H9 (cell line): ENCODE measurements at regions not wholly inside any gene's neighbourhood (a gene's known extent, or its start where the extent isn't known, plus 50 kb on each side); places are given as distances from the start of the nearest gene placed in this dataset.

Source experiments
- DNase-seq: peaks from one replicate; pipeline ENCODE4 v3.0.0-alpha.2; 2017
- H2AFZ ChIP-seq: one replicate; pipeline ENCODE4 v1.6.1; 2013; ENCODE audit warnings: mild to moderate bottlenecking, low read length, control low read depth, moderate library complexity
- H2AK5ac ChIP-seq: 2 replicates; pipeline ENCODE4 v1.6.1; 2013; ENCODE audit warnings: low read length, control low read depth, mixed read lengths; ENCODE audit not compliant: insufficient read length
- H2BK120ac ChIP-seq: one replicate; pipeline ENCODE4 v1.6.1; 2013; ENCODE audit warnings: low read depth, mild to moderate bottlenecking, low read length, control low read depth, inconsistent platforms; ENCODE audit not compliant: poor library complexity, severe bottlenecking
- H2BK12ac ChIP-seq: 2 replicates; pipeline ENCODE4 v1.6.1; 2013; ENCODE audit warnings: low read length, control low read depth, mixed read lengths, low read depth; ENCODE audit not compliant: insufficient read length
- H2BK15ac ChIP-seq: 2 replicates; pipeline ENCODE4 v1.6.1; 2013; ENCODE audit warnings: low read depth, low read length, control low read depth
- H2BK20ac ChIP-seq: one replicate; pipeline ENCODE4 v1.6.1; 2013; ENCODE audit warnings: low read depth, mild to moderate bottlenecking, low read length, control low read depth, inconsistent platforms; ENCODE audit not compliant: poor library complexity, severe bottlenecking
- H2BK5ac ChIP-seq: 2 replicates; pipeline ENCODE4 v1.6.1; 2013; ENCODE audit warnings: low read length, control low read depth, mixed read lengths; ENCODE audit not compliant: insufficient read length
- H3K14ac ChIP-seq: 2 replicates; pipeline ENCODE4 v1.6.1; 2013; ENCODE audit warnings: low read length, control low read depth; ENCODE audit not compliant: insufficient read depth
- H3K18ac ChIP-seq: 2 replicates; pipeline ENCODE4 v1.6.1; 2013; ENCODE audit warnings: low read depth, mild to moderate bottlenecking, mixed read lengths, low read length, control low read depth; ENCODE audit not compliant: insufficient read length
- H3K23ac ChIP-seq: 2 replicates; pipeline ENCODE4 v1.6.1; 2013; ENCODE audit warnings: low read length, control low read depth, mixed read lengths, low read depth; ENCODE audit not compliant: insufficient read length
- H3K23me2 ChIP-seq: 2 replicates; pipeline ENCODE4 v1.6.1; 2013; ENCODE audit warnings: low read depth, mild to moderate bottlenecking, mixed read lengths, low read length, control low read depth; ENCODE audit not compliant: insufficient read length, poor library complexity, severe bottlenecking
- H3K27ac ChIP-seq: 2 replicates; pipeline ENCODE4 v1.5.1; 2013; ENCODE audit warnings: low read length, control low read depth, mixed read lengths, low read depth; ENCODE audit not compliant: insufficient read length
- H3K27me3 ChIP-seq: 2 replicates; pipeline ENCODE4 v1.6.1; 2013; ENCODE audit warnings: low read length, control low read depth, inconsistent platforms; ENCODE audit not compliant: insufficient read depth
- H3K4ac ChIP-seq: 2 replicates; pipeline ENCODE4 v1.6.1; 2013; ENCODE audit warnings: low read depth, mild to moderate bottlenecking, control low read depth, inconsistent platforms, low read length, moderate library complexity
- H3K4me1 ChIP-seq: 2 replicates; pipeline ENCODE4 v1.6.1; 2013; ENCODE audit warnings: low read length, control low read depth, inconsistent platforms; ENCODE audit not compliant: insufficient read depth
- H3K4me2 ChIP-seq: 2 replicates; pipeline ENCODE4 v1.6.1; 2013; ENCODE audit warnings: low read length, control low read depth, mixed read lengths; ENCODE audit not compliant: insufficient read length, insufficient read depth
- H3K56ac ChIP-seq: 2 replicates; pipeline ENCODE4 v1.6.1; 2013; ENCODE audit warnings: low read depth, mild to moderate bottlenecking, mixed read lengths, low read length, control low read depth; ENCODE audit not compliant: insufficient read length
- H3K79me1 ChIP-seq: 2 replicates; pipeline ENCODE4 v1.6.1; 2013; ENCODE audit warnings: low read depth, mild to moderate bottlenecking, moderate library complexity, low read length, control low read depth, inconsistent platforms; ENCODE audit not compliant: insufficient read depth, poor library complexity, severe bottlenecking
- H3K79me2 ChIP-seq: 2 replicates; pipeline ENCODE4 v1.6.1; 2013; ENCODE audit warnings: low read length, control low read depth, inconsistent platforms; ENCODE audit not compliant: insufficient read depth
- H3K9ac ChIP-seq: 2 replicates; pipeline ENCODE4 v1.6.1; 2013; ENCODE audit warnings: low read length, control low read depth, mixed read lengths; ENCODE audit not compliant: insufficient read length; ENCODE audit errors: extremely low read depth
- H3K9me3 ChIP-seq: one replicate; pipeline ENCODE4 v1.6.1; 2013; ENCODE audit warnings: low read depth, low read length, inconsistent platforms; ENCODE audit not compliant: control insufficient read depth
- H3T11ph ChIP-seq: one replicate; pipeline ENCODE4 v1.6.1; 2013; ENCODE audit warnings: mild to moderate bottlenecking, low read length, control low read depth, inconsistent platforms
- H4K20me1 ChIP-seq: one replicate; pipeline ENCODE4 v1.6.1; 2013; ENCODE audit not compliant: control insufficient read depth, insufficient read length, insufficient read depth
- H4K5ac ChIP-seq: 2 replicates; pipeline ENCODE4 v1.6.1; 2013; ENCODE audit warnings: low read depth, mild to moderate bottlenecking, mixed read lengths, low read length, control low read depth; ENCODE audit not compliant: insufficient read length
- H4K8ac ChIP-seq: replicated peaks from 2 replicates; pipeline ENCODE4 v1.6.1; 2013; ENCODE audit warnings: low read length, control low read depth, mixed read lengths, low read depth; ENCODE audit not compliant: insufficient read length
- H4K91ac ChIP-seq: 2 replicates; pipeline ENCODE4 v1.6.1; 2013; ENCODE audit warnings: low read depth, mild to moderate bottlenecking, moderate library complexity, mixed read lengths, low read length, control low read depth; ENCODE audit not compliant: insufficient read length
- H3K27ac Mint-ChIP-seq, 3 experiments: 2 replicates in 2 of 3; 3 replicates in 1 of 3; pipeline ENCODE4 v1.8.0; 2020 to 2021; ENCODE audit warnings: mixed read lengths in 3 of 3, mild to moderate bottlenecking in 1 of 3, moderate library complexity in 1 of 3
- H3K27me3 Mint-ChIP-seq: 2 replicates; pipeline ENCODE4 v1.8.0; 2021; ENCODE audit warnings: low read depth, mild to moderate bottlenecking, moderate library complexity, mixed read lengths
- H3K36me3 Mint-ChIP-seq, 3 experiments: 2 replicates in 2 of 3; 3 replicates in 1 of 3; pipeline ENCODE4 v1.8.0; 2020 to 2021; ENCODE audit warnings: low read depth in 3 of 3, mixed read lengths in 3 of 3; ENCODE audit not compliant: insufficient read depth in 1 of 3
- H3K4me1 Mint-ChIP-seq, 2 experiments: 2 replicates each; pipeline ENCODE4 v1.8.0; 2020; ENCODE audit warnings: mixed read lengths in 2 of 2
- H3K4me3 Mint-ChIP-seq, 2 experiments: 2 replicates in 1 of 2; 3 replicates in 1 of 2; pipeline ENCODE4 v1.8.0; 2020 to 2021; ENCODE audit warnings: mild to moderate bottlenecking in 2 of 2, mixed read lengths in 2 of 2, moderate library complexity in 1 of 2
- H3K9me3 Mint-ChIP-seq, 2 experiments: 2 replicates in 1 of 2; 3 replicates in 1 of 2; pipeline ENCODE4 v1.8.0; 2020; ENCODE audit warnings: mild to moderate bottlenecking in 2 of 2, mixed read lengths in 2 of 2, moderate library complexity in 1 of 2
- WGBS: extraction: QIAGEN DNeasy Blood & Tissue Kit; methylation state at CpG from one replicate; pipeline ENCODE4 v1.1.7; 2013; ENCODE audit warnings: missing lambda C conversion rate, low lambda C conversion rate, mixed read lengths; ENCODE audit not compliant: insufficient read length; ENCODE audit errors: extremely low coverage; 5-methylcytosine and 5-hydroxymethylcytosine counted together
- TF ChIP-seq, protein P1 (sequence below): fragments of 200-600 bp; sonication (generic); conservative IDR thresholded peaks from 3 replicates; pipeline ENCODE4 v1.8.0; 2021; ENCODE audit warnings: antibody characterized with exemption, mild to moderate bottlenecking

DNA sequence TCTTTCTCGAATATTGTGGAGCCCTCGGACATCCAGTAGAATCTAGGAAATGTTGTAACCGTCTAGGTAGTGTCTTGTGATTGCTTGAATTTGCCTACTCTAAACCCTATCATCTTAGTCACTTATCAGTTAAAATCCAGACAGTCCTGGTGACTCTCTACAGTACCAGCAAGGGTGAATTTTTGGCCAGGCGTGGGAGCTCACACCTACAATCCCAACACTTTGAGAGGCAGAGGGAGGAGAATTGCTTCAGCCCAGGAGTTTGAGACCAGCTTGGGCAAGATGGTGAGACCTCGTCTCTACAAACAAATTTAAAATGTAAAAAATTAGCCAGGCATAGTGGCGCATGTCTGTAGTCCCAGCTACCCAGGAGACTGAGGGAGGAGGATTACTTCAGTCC lies 230.9 kb downstream of the CHRM3 start:
- H3K36me3 Mint-ChIP-seq = peaks cover 0 to 2% (median under 1%) of the 10 kb centered on the region in 3 experiments; a peak in 5 of 7 replicates
- Histone ChIP-seq H4K8ac (no peak overlapping the region), H3K79me1 (no peaks in the 10 kb centered on the region), H2BK5ac (no peak overlapping the region), H2BK12ac (no peak overlapping the region), H3K9ac (no peak overlapping the region), H2AFZ (no peak overlapping the region), H3K27ac (no peak overlapping the region), H2AK5ac (no peak overlapping the region), H3K27me3 (no peaks in the 10 kb centered on the region), H3K4ac (no peak overlapping the region), H3K79me2 (no peaks in the 10 kb centered on the region), H3T11ph (no peak overlapping the region), H3K23me2 (no peaks in the 10 kb centered on the region), H2BK15ac (no peak overlapping the region), H2BK20ac (no peak overlapping the region), H2BK120ac (no peak overlapping the region), H3K4me2 (no peak overlapping the region), H4K20me1 (no peaks in the 10 kb centered on the region), H4K91ac (no peak overlapping the region), H3K4me1 (peaks cover 2% of the 10 kb centered on the region; the same call in 1 of the 2 replicates), H3K56ac (no peak overlapping the region), H4K5ac (no peak overlapping the region), H3K23ac (no peak overlapping the region), H3K18ac (no peak overlapping the region), H3K14ac (no peak overlapping the region), H3K9me3 (no peaks in the 10 kb centered on the region)
- no peak overlapping the region; a peak in 2 of 7 replicates for H3K27ac Mint-ChIP-seq
- H3K4me3 Mint-ChIP-seq = no peak overlapping the region
- TF ChIP-seq, protein P1, sequence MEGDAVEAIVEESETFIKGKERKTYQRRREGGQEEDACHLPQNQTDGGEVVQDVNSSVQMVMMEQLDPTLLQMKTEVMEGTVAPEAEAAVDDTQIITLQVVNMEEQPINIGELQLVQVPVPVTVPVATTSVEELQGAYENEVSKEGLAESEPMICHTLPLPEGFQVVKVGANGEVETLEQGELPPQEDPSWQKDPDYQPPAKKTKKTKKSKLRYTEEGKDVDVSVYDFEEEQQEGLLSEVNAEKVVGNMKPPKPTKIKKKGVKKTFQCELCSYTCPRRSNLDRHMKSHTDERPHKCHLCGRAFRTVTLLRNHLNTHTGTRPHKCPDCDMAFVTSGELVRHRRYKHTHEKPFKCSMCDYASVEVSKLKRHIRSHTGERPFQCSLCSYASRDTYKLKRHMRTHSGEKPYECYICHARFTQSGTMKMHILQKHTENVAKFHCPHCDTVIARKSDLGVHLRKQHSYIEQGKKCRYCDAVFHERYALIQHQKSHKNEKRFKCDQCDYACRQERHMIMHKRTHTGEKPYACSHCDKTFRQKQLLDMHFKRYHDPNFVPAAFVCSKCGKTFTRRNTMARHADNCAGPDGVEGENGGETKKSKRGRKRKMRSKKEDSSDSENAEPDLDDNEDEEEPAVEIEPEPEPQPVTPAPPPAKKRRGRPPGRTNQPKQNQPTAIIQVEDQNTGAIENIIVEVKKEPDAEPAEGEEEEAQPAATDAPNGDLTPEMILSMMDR = no peak
- peaks cover 2 to 11% of the 10 kb centered on the region in 2 experiments; a peak in 4 of 5 replicates for H3K9me3 Mint-ChIP-seq
- no peaks in the 10 kb centered on the region for H3K27me3 Mint-ChIP-seq
- DNase-seq = no peak
- H3K4me1 Mint-ChIP-seq = peaks cover 5% of the 10 kb centered on the region in 2 experiments
- WGBS = no CpG with 5 or more reads among the region's 6 CpGs
